ENCODE measurements at regions not wholly inside any gene's neighbourhood (a gene's known extent, or its start where the extent isn't known, plus 50 kb on each side); places are given as distances from the start of the nearest gene placed in this dataset.

- TF ChIP-seq CTCF (IDR thresholded peaks at IDR 0.05; ENCODE audit: low read depth, low read length) (no peak), POLR2A (IDR thresholded peaks at IDR 0.05; ENCODE audit: extremely low read depth, insufficient read length) (no peak)
These were observed 365.8 kb downstream of the HAPSTR1 start for GRCh38 chr16:9457215-9457614.

All from NB4 (cell line).